GM18499 (cell line): ENCODE measurements at regions not wholly inside any gene's neighbourhood (a gene's known extent, or its start where the extent isn't known, plus 50 kb on each side); places are given as distances from the start of the nearest gene placed in this dataset.

Experiments
- ATAC-seq: cut with Tn5 transposase; IDR thresholded peaks from one replicate; pipeline ENCODE4 v1.9.1; 2021; ENCODE audit warnings: moderate number of reproducible peaks; ENCODE audit not compliant: insufficient read depth, unreplicated experiment

DNA sequence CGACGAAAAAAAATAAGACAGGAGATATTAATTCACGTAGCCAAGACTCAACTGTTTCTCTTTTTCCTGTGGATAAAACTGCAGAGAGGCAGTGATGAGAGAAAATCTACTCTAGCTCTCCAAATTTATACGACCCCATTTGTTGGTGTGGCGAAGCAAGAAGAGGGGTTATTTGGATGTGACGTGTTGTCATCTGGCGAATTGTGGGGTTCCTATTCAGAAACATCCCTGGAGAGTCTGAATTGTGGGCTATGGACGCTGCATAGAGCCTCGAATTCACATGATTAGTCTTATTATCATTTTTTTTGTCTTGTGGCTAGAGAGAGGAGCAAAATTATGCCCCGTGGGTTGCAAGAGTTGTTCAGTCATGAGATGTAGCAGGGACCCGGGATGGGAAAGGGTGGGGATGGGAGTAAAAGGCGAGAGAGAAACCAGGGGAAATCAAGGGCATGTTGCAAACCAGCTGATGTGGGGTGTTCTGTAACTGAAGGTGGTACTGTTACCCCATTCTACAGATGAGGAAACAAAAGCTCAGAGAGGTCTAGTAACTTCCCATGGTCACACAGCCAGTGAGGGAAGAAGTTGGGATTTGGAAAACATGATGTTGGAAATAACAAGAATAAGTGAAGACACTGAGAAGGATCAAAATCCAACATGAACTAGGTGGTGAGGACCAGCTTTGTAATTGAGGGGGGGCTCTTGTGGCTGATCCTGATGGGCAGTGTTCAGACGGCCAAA lies 69.2 kb upstream of the SFMBT2 start:
- no peak for ATAC-seq

DNA sequence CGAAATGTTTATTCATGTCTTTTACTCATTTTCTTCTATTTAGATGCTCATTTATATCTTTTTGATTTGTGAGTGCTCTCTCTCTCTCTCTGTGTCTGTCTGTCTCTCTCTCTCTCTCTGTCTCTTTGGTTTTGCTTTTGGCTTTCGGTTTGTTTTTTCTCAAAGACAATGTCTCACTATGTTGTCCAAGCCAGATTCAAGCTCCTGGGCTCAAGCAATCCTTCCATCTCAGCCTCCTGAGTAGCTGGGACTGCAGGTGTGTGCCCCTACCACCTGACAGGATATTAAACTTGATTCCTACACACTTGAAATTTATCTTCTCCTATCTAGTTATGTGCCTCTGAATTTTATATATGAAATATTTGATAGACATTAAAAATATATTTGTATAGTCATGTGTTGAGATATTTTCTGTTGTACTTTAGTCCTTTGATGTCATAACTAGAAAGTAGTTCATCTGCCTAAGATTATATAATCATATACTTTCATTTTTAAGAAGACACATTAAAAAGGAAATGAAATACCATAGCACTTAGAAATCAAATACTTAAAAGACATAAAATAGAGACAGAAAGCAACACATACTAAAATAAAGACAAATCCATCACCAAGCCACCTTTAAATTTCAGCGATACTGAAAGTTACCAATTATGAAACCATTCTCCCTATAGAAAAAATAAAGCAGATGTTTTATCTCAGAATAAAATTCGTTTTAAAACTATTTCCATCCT lies 68.1 kb upstream of the SFMBT2 start:
- ATAC-seq, result no peak

DNA sequence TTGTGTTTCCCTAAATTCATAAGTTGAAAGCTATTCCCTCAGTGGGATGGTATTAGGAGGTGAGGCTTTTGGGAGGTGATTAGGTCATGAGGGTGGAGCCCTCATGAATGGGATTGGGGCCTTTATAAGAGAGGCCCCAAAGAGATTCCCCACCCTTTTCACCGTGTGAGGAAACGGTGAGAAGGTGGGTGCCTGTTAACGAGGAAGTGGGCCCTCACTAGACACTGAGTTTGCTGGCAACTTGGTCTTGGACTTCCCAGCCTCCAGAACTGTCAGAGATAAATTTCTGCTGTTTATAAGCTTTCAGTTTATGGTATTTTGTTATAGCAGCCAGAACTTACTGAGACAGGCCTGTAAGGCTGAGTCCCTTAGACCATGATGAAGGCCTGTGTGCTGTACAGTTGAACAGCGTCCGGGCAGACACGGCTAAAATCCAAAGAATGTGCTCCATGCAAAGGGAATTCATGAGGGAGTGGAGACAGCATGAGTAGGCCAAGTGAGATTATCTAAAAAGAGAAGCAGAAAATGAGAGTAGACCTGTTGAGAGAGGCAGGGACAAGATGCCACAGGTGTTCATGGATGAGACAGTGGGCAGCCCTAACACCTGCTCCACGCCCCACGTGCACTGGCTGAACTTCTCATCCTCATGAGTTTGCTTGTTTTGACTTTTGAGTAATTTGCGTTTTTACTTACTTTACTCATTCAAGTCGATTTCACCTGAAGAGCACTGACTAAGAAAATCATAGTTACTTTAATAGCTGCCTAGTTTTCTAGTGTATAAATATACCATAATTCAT lies 66.9 kb upstream of the SFMBT2 start:
- no peak for ATAC-seq

DNA sequence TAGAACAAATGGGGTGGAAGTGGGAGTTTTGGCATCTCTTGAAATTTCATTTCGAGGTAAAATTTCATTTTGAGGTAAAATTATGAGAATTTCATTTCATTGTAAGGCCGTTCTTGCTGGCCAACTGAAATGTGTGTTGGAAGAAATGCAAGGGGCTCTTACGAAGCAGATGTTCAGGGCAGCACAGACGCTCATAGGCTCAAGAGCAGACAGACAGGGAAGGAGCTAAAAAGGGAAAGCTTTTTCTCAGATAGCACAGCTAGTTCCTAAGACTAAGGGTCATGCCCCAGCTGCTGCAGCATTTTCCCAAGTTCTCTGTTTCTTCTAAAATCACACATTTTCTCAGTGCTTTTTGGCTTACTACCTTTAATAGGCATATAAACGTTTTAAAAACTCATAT lies 65.1 kb upstream of the SFMBT2 start:
- ATAC-seq, result no peak

DNA sequence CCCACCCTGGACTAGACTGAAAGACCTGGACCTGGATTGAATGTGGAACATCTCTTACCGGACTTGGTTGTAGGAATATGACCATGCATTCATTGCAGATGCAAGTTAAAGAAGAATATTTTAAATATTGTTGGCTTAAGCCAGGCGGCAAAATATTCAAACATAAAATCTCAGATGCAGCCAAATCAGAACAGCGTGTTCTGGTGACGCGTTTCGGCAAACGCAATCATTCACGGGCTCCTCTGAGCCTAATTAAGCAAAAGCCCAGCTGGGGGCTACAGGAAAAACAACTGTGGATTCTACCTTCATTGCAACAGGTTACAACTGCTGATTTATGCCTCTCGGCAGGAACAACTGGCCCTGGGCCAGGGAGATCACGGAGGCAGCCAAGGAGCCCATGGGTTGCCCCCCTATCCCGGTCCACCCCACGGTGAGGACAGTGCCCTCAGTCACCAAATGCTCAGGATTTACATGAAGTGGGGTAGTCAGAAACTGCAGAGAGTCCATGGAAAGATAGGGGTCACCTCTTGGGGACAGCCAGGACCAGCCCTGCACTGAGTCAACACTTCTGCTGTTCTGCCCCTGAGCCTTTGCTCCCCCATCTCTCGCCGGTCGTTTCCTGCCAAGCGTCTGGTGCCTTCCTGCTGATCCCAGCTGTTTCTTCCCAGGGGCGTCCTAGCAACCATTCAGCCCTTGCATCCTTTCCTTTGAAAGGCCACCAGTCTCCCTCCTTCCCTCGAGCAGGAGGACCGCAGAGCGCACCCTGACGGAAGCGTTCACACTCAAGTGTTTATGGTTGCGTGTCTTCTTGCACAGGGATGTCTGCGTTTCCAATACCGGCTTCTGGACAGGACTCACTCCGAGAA lies 64.4 kb upstream of the SFMBT2 start:
- no peak for ATAC-seq

DNA sequence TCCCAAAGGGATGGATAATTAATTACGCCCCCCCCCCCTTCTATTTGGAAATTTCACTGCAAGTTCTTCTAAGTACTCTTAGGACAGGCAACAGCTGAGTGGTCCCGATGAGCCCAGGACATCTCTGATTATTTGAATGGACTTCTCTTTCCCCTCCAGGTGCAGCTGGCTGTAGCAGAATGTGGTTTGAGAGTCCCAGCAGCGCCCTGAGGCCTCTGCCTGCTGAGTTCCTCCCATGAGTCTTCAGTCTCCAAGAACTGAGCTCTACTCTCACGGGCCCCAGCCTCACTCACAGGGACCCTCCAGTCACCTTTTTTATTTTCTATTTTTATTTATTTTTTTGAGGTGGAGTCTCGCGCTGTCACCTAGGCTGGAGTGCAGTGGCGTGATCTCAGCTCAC lies 63.6 kb upstream of the SFMBT2 start:
- no peak for ATAC-seq

DNA sequence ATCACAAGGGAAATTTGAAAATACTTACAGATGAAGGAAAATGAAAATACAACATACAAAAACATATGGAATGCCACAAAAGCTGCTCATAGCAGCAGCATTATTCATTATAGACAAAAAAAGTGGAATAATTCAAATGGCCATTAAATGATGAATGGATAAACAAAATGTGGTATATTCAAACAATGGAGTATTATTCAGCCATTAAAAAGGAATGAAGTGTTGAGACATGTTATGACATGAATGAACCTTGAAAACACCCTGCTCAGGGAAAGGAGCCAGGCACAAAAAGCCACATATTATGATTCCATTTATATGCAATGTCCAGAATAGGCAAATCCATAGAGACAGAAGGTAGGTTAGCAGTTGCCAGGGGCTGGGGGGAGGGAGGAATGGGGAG lies 62.6 kb upstream of the SFMBT2 start:
- ATAC-seq, result no peak

DNA sequence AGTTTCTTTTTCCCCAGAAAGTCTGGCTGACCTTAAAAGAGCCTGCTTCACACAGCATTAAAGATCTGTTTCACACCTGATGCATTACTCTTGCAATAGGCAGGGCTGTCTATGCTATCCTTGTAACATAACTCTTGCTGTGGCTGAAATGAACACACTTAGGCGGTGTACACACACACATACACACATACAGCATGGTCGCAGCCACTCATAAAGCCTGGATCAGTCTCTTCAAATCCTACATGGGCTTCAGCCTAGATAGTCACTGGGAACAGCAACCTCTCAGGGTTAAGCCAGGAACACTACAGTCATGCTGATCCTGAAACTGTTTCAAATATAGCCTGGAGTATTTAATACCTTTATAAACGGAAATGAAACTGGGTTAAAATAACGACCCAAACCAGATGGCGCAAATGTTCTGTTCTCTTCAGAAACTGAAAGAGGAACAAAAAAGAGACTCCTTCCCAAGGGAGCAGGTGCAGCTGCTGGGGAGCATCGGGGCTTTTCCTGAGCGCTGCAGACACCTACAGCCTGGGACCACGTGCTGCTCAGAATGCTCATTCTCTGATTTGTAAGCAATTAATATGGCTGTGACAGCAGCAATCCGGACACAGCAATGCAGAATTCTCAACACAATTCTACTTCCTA lies 61.0 kb upstream of the SFMBT2 start:
- ATAC-seq, result peak; percentile 84

DNA sequence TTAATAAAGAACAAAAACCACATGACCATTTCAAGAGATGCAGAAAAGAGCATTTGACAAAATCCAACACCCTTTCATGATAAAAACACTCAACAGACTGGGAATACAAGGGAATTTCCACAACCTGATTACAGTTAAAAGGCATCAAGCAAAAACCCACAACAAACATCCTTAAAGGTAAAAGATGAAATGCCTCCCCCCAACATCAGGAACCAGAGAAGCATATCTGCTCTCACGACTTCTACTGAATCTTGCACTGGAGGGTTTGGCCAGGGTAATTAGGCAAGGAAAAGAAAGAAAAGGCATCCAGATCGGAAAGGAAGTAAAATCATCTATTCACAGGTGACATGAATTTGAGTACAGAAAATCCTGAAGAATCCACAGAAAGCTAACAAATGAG lies 59.5 kb upstream of the SFMBT2 start:
- no peak for ATAC-seq

DNA sequence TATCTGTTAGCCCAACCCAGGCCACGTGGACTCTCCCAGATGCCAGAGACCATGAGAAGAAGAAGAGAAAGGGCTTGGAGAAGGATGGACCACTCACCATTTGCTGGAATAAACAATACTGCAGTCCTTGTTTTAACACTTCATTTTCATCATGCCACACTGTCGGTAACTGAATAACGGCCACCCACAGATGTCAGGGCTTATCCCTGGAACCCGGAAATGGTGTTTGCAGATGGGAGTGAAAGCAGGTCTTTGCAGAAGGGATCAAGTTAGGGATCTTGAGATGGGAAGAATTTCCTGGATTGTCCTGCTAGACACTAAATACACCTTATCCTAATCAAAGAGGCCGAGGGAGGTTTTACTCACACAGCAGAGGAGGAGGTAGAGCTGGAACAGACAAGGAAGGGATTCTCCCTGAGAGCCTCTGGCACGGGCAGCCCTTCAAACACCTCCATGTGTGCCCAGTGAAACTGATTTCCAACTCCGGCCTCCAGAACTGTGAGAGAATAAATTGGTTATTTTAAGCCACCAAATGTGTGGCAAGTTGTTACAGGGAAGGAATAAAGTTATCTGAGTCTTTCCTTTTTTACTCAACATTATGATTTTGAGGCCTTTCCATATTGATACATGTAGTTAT lies 56.3 kb upstream of the SFMBT2 start:
- ATAC-seq, result no peak

DNA sequence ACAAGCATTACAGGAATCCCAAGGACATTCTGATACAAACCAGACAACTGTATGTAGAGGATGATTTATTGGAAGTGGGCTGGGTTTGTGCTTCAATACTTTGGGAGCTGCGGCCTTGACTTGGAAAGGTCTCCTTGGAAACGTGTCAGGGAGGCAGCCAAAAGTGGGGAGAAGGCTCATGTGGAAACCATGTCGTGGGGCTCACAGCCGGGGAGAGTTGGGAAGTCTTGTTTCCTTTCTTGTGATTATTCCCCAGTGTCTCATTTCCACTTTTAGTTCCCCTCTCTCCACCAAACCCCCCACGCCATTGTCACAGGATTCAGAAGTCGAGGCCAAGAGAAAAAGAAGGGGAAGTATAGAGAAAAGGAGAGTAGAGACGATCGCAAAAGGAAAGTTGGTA lies 53.9 kb upstream of the SFMBT2 start:
- no peak for ATAC-seq
